Thoracic aorta (tissue), 2 donors: ENCODE measurements at regions not wholly inside any gene's neighbourhood (a gene's known extent, or its start where the extent isn't known, plus 50 kb on each side); places are given as distances from the start of the nearest gene placed in this dataset.

ENCODE experiments used
- ATAC-seq: fragments of 150-250 bp; one replicate; pipeline ENCODE4 v1.8.0; 2017; ENCODE audit warnings: low read depth; ENCODE audit not compliant: insufficient number of reproducible peaks, low FRiP score
- DNase-seq: peaks from one replicate; pipeline ENCODE4 v3.0.0-alpha.2; 2020; ENCODE audit warnings: low spot score
- H3K27ac ChIP-seq, 2 donors: fragments of 200-600 bp; sonication (generic); 1 replicate in 1 of 2; 2 replicates in 1 of 2; pipeline ENCODE4 v1.5.1; 2016; ENCODE audit warnings: mild to moderate bottlenecking in 2 of 2, moderate library complexity in 2 of 2
- H3K27me3 ChIP-seq: fragments of 200-600 bp; sonication (generic); replicated peaks from 2 replicates; pipeline ENCODE4 v1.6.0; 2016; ENCODE audit warnings: mild to moderate bottlenecking; ENCODE audit not compliant: insufficient read depth
- H3K36me3 ChIP-seq: fragments of 200-600 bp; sonication (generic); one replicate; pipeline ENCODE4 v1.5.1; 2016
- H3K4me1 ChIP-seq, 2 donors: fragments of 200-600 bp; sonication (generic); 1 replicate in 1 of 2; 2 replicates in 1 of 2; pipeline versions ENCODE4 v1.5.1 to v1.6.0; 2016; ENCODE audit warnings: low read depth in 2 of 2, mild to moderate bottlenecking in 1 of 2; ENCODE audit not compliant: control insufficient read depth in 1 of 2
- H3K4me3 ChIP-seq: fragments of 200-600 bp; sonication (generic); 2 replicates; pipeline ENCODE4 v1.5.1; 2016; ENCODE audit warnings: mild to moderate bottlenecking
- H3K9me3 ChIP-seq: fragments of 200-600 bp; sonication (generic); 2 replicates; pipeline ENCODE4 v1.5.1; 2016
- TF ChIP-seq, protein P1 (sequence below): fragments of 200-600 bp; sonication (generic); IDR thresholded peaks from one replicate; pipeline ENCODE4 v1.5.1; 2019; ENCODE audit warnings: antibody characterized with exemption

DNA sequence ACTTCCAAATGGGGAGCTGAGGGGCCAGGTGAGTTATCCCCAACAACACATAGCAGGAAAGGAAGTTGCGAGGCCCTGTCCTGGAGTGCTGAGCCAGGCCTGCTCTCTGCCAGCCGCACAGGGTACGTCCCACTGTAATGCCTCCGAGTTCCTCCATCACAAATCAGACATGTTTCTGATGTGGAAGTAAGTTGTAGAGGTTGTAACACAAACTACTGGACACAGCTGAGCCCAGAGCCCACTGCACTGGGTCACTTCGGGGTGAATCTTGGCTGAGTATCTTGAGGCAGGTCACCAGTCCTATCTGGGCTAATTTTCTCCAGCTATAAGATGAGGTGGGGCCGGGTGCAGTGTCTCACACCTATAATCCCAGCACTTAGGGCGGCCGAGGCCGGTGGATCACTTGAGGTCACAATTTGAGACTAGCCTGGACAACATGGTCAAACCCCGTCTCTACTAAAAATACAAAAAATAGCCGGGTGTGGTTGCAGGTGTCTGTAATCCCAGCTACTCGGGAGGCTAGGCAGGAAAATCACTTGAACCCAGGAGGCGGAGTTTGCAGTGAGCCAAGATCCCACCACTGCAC, 100.8 kb upstream of the CDH5 start:
- H3K9me3 ChIP-seq: no peaks in the 10 kb centered on the region
- no peaks in the 10 kb centered on the region for H3K27me3 ChIP-seq
- peaks cover 2 to 11% of the 10 kb centered on the region in 2 donors for H3K4me1 ChIP-seq
- DNase-seq (no peak), ATAC-seq (no peak)
- H3K27ac ChIP-seq: no peak overlapping the region
- H3K36me3 ChIP-seq: no peaks in the 10 kb centered on the region
- TF ChIP-seq, protein P1, sequence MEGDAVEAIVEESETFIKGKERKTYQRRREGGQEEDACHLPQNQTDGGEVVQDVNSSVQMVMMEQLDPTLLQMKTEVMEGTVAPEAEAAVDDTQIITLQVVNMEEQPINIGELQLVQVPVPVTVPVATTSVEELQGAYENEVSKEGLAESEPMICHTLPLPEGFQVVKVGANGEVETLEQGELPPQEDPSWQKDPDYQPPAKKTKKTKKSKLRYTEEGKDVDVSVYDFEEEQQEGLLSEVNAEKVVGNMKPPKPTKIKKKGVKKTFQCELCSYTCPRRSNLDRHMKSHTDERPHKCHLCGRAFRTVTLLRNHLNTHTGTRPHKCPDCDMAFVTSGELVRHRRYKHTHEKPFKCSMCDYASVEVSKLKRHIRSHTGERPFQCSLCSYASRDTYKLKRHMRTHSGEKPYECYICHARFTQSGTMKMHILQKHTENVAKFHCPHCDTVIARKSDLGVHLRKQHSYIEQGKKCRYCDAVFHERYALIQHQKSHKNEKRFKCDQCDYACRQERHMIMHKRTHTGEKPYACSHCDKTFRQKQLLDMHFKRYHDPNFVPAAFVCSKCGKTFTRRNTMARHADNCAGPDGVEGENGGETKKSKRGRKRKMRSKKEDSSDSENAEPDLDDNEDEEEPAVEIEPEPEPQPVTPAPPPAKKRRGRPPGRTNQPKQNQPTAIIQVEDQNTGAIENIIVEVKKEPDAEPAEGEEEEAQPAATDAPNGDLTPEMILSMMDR: no peak
- H3K4me3 ChIP-seq: no peak overlapping the region

DNA sequence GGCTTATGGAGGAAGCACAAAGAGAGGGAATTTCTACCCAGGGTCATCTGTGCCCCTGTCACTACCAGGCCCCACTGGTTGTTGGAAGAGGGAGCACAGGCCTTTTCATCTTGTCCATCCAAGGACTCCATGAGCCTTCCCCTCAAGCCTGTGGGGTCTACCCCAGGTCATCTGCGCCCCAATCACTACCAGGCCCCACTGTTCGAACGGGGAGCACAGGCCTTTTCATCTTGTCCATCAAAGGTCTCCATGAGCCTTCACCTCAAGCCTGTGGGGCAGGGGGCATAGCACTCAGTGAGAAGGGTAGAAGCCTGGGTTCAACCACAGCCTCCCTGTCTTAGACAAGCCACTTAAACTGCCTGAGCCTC, 101.5 kb upstream of the CDH5 start:
- H3K27ac ChIP-seq: no peak overlapping the region
- H3K4me1 ChIP-seq: peaks cover 0 to 5% of the 10 kb centered on the region in 2 donors
- no peaks in the 10 kb centered on the region for H3K36me3 ChIP-seq
- H3K9me3 ChIP-seq: no peaks in the 10 kb centered on the region
- no peak overlapping the region for H3K4me3 ChIP-seq
- DNase-seq: no peak
- no peak for ATAC-seq
- TF ChIP-seq, protein P1: no peak
- no peaks in the 10 kb centered on the region for H3K27me3 ChIP-seq

DNA sequence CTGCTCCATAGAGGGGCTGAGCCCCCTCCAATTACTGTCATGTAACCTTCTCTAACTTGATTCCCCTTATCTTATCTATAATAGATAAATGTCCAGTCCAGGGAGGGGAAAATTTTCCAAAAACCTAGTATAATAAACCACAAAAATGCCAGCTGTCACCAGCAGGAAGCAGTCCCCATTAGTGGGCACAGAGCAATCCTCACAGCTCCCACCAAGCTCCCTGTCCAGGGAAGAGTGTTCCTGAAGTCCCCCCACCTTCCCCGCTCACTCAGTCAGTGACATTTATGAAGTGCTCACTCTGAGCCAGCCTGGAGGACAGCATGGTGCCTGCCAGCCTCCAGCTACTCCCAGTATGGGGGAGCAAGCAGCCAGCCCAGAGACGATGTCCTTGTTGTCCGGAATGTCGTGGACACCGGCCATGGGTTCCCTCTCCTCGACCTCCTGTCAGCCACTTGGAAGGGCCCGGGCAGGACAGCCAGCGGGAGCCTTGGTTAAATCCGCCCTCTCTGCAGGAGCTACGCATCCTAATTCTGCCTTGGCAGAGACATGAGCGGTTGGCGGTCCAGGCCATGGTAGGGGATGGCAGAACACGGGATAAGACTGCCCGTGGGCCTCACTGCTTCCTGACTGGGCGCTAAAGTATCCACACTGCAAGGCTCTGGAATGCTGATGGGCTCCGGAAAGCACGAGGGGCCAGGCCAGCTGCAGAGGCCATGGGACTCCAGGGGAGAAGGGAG, 102.0 kb upstream of the CDH5 start:
- DNase-seq (no peak), ATAC-seq (no peak)
- Histone ChIP-seq H3K4me3 (no peak overlapping the region), H3K4me1 (peaks cover 0 to 5% of the 10 kb centered on the region in 2 donors), H3K9me3 (no peaks in the 10 kb centered on the region), H3K27me3 (no peaks in the 10 kb centered on the region), H3K36me3 (no peaks in the 10 kb centered on the region), H3K27ac (no peak overlapping the region)
- TF ChIP-seq, protein P1: no peak

DNA sequence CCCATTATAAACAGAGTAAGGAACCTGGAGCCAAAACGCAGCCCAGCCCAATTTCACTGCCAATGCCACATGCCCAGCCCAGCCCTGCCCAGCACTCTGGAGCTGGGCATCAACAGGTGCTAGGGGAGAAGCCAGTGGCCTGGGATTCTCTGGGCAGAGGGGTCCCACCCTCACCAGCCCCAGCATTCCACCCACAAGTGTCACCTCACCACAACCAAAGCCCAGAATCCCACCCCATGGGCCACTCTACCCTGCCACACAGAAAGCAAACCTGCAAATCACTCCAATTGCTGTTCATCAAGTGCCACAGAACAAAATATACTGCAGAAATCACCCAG, 102.5 kb upstream of the CDH5 start:
- Histone ChIP-seq H3K27me3 (no peaks in the 10 kb centered on the region), H3K4me3 (no peak overlapping the region), H3K27ac (no peak overlapping the region), H3K36me3 (no peaks in the 10 kb centered on the region), H3K9me3 (no peaks in the 10 kb centered on the region), H3K4me1 (peaks cover 0 to 5% of the 10 kb centered on the region in 2 donors)
- ATAC-seq (no peak), DNase-seq (no peak)
- TF ChIP-seq, protein P1: no peak

DNA sequence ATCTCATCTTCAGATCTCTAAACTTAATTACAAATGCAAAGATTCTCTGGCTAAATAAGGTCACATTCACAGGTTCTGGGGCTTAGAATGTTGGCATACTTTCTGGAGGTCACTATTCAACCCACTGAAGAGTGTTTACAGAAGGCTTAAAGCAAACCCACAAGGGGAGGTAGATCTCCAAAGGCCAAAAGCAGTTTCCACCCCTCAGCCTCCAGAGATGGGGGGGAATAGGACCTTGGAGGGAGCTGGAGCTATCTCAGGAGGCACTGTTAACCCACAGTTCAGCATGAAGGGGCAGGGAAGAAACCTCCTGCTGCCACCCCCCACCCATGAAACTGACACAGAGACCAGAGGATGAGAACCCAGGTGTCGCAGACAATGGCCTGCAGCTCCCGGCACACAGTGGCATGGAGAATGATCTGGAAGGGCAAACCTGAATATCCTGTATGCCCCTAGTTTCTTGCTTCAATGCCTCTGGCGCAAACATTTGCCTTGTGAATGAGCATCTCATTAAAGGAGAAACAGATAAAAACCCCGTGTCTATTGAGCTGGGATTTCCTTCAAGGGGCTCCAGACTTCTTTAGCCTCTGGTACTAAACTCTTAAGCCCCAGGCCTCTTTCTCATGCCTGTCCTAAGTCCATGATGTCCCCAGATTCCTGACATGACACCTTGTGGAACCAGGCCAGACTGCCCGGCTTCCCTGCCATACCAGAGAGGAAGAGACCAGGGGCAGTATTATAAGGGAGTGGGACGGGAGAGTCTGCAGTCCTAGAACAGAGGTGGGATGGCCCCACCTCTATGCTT, 103.1 kb upstream of the CDH5 start:
- DNase-seq (no peak), ATAC-seq (no peak)
- TF ChIP-seq, protein P1: no peak
- no peaks in the 10 kb centered on the region for H3K36me3 ChIP-seq
- H3K4me3 ChIP-seq: no peak overlapping the region
- no peak overlapping the region for H3K27ac ChIP-seq
- H3K4me1 ChIP-seq: peaks cover 0 to 5% of the 10 kb centered on the region in 2 donors
- H3K9me3 ChIP-seq: no peaks in the 10 kb centered on the region
- H3K27me3 ChIP-seq: no peaks in the 10 kb centered on the region
